ENCODE measurements at regions not wholly inside any gene's neighbourhood (a gene's known extent, or its start where the extent isn't known, plus 50 kb on each side); places are given as distances from the start of the nearest gene placed in this dataset.

- no peak overlapping the region for H3K27ac Mint-ChIP-seq
- Histone ChIP-seq H3K9me3 (ENCODE audit: control insufficient read depth, low read length) (no peaks in the 10 kb centered on the region), H3K27me3 (ENCODE audit: control insufficient read depth, insufficient read depth, low read length, poor library complexity, severe bottlenecking) (peaks cover 46% of the 10 kb centered on the region), H3K36me3 (ENCODE audit: control insufficient read depth, insufficient read depth, low read length) (no peaks in the 10 kb centered on the region), H3K4me1 (ENCODE audit: control insufficient read depth, insufficient read depth, low read length) (peaks cover 13% of the 10 kb centered on the region), H3K27ac (ENCODE audit: low read depth, low read length) (no peak overlapping the region), H3K9ac (ENCODE audit: extremely low read depth, low read length, poor library complexity, severe bottlenecking) (no peak overlapping the region), H3K4me3 (ENCODE audit: low read length) (no peak overlapping the region)
- H3K4me1 Mint-ChIP-seq = peaks cover 27% of the 10 kb centered on the region
- no peak for TF ChIP-seq CTCF (conservative IDR thresholded peaks at IDR 0.05)
- H3K27me3 Mint-ChIP-seq (ENCODE audit: insufficient read depth) = peaks cover 76% of the 10 kb centered on the region
- no peak for DNase-seq
- 90% methylated on average over 1 of the region's 1 CpG; no CpG with 5 or more reads in 1 of the 2 experiments for WGBS, 2 experiments (ENCODE audit: insufficient coverage in 1 of 2, insufficient read length in 1 of 2)
- H3K36me3 Mint-ChIP-seq (ENCODE audit: low read depth) = peaks cover 4% of the 10 kb centered on the region
- no peak overlapping the region for H3K4me3 Mint-ChIP-seq
- no peaks in the 10 kb centered on the region for H3K9me3 Mint-ChIP-seq
Measured at GRCh38 chr2:47312491-47312850, 56.6 kb upstream of the EPCAM start.

GRCh38 chr2:47311764-47312490, 57.2 kb upstream of the EPCAM start:
- Histone ChIP-seq H3K36me3 (ENCODE audit: control insufficient read depth, insufficient read depth, low read length) (no peaks in the 10 kb centered on the region), H3K27me3 (ENCODE audit: control insufficient read depth, insufficient read depth, low read length, poor library complexity, severe bottlenecking) (peaks cover 51% of the 10 kb centered on the region), H3K4me3 (ENCODE audit: low read length) (no peak overlapping the region), H3K4me1 (ENCODE audit: control insufficient read depth, insufficient read depth, low read length) (peaks cover 13% of the 10 kb centered on the region), H3K27ac (ENCODE audit: low read depth, low read length) (peak overlapping the region; percentile 86), H3K9me3 (ENCODE audit: control insufficient read depth, low read length) (no peaks in the 10 kb centered on the region), H3K9ac (ENCODE audit: extremely low read depth, low read length, poor library complexity, severe bottlenecking) (no peak overlapping the region)
- Mint-ChIP-seq H3K4me3 (no peak overlapping the region), H3K27me3 (ENCODE audit: insufficient read depth) (peaks cover 79% of the 10 kb centered on the region), H3K9me3 (no peaks in the 10 kb centered on the region), H3K4me1 (peaks cover 27% of the 10 kb centered on the region), H3K36me3 (ENCODE audit: low read depth) (peaks cover 1% of the 10 kb centered on the region), H3K27ac (no peak overlapping the region)
- 93 to 94% methylated on average over 6 of the region's 7 CpGs for WGBS, 2 experiments (ENCODE audit: insufficient coverage in 1 of 2, insufficient read length in 1 of 2)
- TF ChIP-seq CTCF (conservative IDR thresholded peaks at IDR 0.05) = no peak
- DNase-seq = no peak

DNA sequence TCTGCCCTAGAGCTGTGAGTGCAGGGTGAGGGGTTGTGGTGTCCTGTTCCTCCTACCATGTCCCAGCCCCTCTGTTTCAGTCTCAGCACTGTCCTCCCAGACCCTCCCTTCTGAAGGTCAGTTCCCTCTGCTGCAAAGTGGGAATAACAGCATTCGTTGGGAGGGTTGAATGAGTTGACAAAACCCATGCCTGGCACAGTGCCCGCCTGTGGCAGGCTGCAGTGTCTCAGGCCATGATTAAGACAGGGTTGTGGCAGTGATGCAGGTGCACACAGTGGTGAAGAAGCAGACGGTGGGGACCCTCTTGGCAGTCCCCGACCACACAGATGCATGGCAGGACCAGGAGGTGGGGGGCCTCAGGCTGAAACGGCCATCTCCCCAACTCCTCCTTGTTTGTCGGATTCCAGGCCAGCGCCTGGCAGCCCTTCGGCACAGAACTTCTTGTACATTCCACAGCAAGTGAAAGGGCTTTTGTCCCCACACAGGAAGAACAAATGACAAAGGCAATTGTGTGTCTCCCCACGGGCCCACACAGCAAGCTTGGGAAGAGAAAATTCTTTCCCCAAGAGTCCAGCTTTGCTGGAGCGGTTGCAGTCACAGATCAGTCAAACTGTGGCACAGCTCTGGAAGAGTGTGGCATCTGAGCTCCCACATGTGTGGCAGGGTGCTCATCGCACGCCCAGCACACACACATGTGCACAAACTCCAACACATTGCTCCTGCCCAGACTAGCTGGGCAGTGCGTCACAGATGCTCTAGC, 58.1 kb upstream of the EPCAM start:
- peaks cover 27% of the 10 kb centered on the region for H3K4me1 Mint-ChIP-seq
- no peak for DNase-seq
- peak overlapping the region; percentile 27 for H3K27ac Mint-ChIP-seq
- TF ChIP-seq CTCF (conservative IDR thresholded peaks at IDR 0.05) = no peak
- Histone ChIP-seq H3K4me3 (ENCODE audit: low read length) (no peak overlapping the region), H3K4me1 (ENCODE audit: control insufficient read depth, insufficient read depth, low read length) (peaks cover 13% of the 10 kb centered on the region), H3K36me3 (ENCODE audit: control insufficient read depth, insufficient read depth, low read length) (no peaks in the 10 kb centered on the region), H3K27ac (ENCODE audit: low read depth, low read length) (peak overlapping the region; percentile 86), H3K9me3 (ENCODE audit: control insufficient read depth, low read length) (no peaks in the 10 kb centered on the region), H3K9ac (ENCODE audit: extremely low read depth, low read length, poor library complexity, severe bottlenecking) (no peak overlapping the region), H3K27me3 (ENCODE audit: control insufficient read depth, insufficient read depth, low read length, poor library complexity, severe bottlenecking) (peaks cover 61% of the 10 kb centered on the region)
- 67 to 90% methylated on average over 10 to 13 of the region's 13 CpGs for WGBS, 2 experiments (ENCODE audit: insufficient coverage in 1 of 2, insufficient read length in 1 of 2)
- H3K27me3 Mint-ChIP-seq (ENCODE audit: insufficient read depth) = peaks cover 84% of the 10 kb centered on the region
- H3K36me3 Mint-ChIP-seq (ENCODE audit: low read depth) = peaks cover 1% of the 10 kb centered on the region
- no peak overlapping the region for H3K4me3 Mint-ChIP-seq
- H3K9me3 Mint-ChIP-seq = no peaks in the 10 kb centered on the region

Measured in endodermal cell (in vitro differentiated cells).